ENCODE measurements at regions not wholly inside any gene's neighbourhood (a gene's known extent, or its start where the extent isn't known, plus 50 kb on each side); places are given as distances from the start of the nearest gene placed in this dataset.
"Not testable (repeated sequence)": the region's sequence is repeated elsewhere in the genome, so short reads cannot be mapped to it uniquely, and the experiment has no call there.

- no peak for DNase-seq (ENCODE audit: low read depth in 4 of 4, low spot score in 2 of 4)
Observed at GRCh38 chr14:35952584-35952983, 126.4 kb downstream of the BRMS1L start.

GRCh38 chr14:35949920-35950513 is 123.9 kb downstream of the BRMS1L start:
- DNase-seq (ENCODE audit: low read depth in 4 of 4, low spot score in 2 of 4) = peak in 2 of 4 donors; percentile 6 to 37

- not testable (repeated sequence) for DNase-seq (ENCODE audit: low read depth in 4 of 4, low spot score in 2 of 4)
Observed at GRCh38 chr14:35947983-35948382, 121.8 kb downstream of the BRMS1L start.

- DNase-seq (ENCODE audit: low read depth in 4 of 4, low spot score in 2 of 4) = no peak
Observed at GRCh38 chr14:35944847-35945246, 118.7 kb downstream of the BRMS1L start.

GRCh38 chr14:35940291-35940690 is 114.2 kb downstream of the BRMS1L start:
- no peak for DNase-seq (ENCODE audit: low read depth in 4 of 4, low spot score in 2 of 4)

- DNase-seq (ENCODE audit: low read depth in 4 of 4, low spot score in 2 of 4) = no peak
Observed at GRCh38 chr14:35938770-35939169, 112.6 kb downstream of the BRMS1L start.

GRCh38 chr14:35934499-35934898 is 108.4 kb downstream of the BRMS1L start:
- no peak for DNase-seq (ENCODE audit: low read depth in 4 of 4, low spot score in 2 of 4)

- no peak for DNase-seq (ENCODE audit: low read depth in 4 of 4, low spot score in 2 of 4)
Observed at GRCh38 chr14:35932659-35933159, 106.6 kb downstream of the BRMS1L start.

- no peak for DNase-seq (ENCODE audit: low read depth in 4 of 4, low spot score in 2 of 4)
Observed at GRCh38 chr14:35932136-35932535, 106.0 kb downstream of the BRMS1L start.

- DNase-seq (ENCODE audit: low read depth in 4 of 4, low spot score in 2 of 4) = no peak
Observed at GRCh38 chr14:35931346-35931745, 105.2 kb downstream of the BRMS1L start.

- DNase-seq (ENCODE audit: low read depth in 4 of 4, low spot score in 2 of 4) = no peak
Observed at GRCh38 chr14:35929186-35929585, 103.0 kb downstream of the BRMS1L start.

GRCh38 chr14:35927727-35928126 is 101.6 kb downstream of the BRMS1L start:
- DNase-seq (ENCODE audit: low read depth in 4 of 4, low spot score in 2 of 4) = no peak

GRCh38 chr14:35925319-35925718 is 99.2 kb downstream of the BRMS1L start:
- no peak for DNase-seq (ENCODE audit: low read depth in 4 of 4, low spot score in 2 of 4)

- not testable (repeated sequence) for DNase-seq (ENCODE audit: low read depth in 4 of 4, low spot score in 2 of 4)
Observed at GRCh38 chr14:35922590-35922989, 96.5 kb downstream of the BRMS1L start.

GRCh38 chr14:35921745-35922144 is 95.6 kb downstream of the BRMS1L start:
- DNase-seq (ENCODE audit: low read depth in 4 of 4, low spot score in 2 of 4) = no peak

Measured in left renal cortex interstitium (tissue), 4 donors.